D341Med (cell line): ENCODE measurements at regions not wholly inside any gene's neighbourhood (a gene's known extent, or its start where the extent isn't known, plus 50 kb on each side); places are given as distances from the start of the nearest gene placed in this dataset.
"Not testable (repeated sequence)": the region's sequence is repeated elsewhere in the genome, so short reads cannot be mapped to it uniquely, and the experiment has no call there.

Experiments used
- DNase-seq: peaks from one replicate; pipeline ENCODE4 v3.0.0; 2012; ENCODE audit warnings: low spot score

DNA sequence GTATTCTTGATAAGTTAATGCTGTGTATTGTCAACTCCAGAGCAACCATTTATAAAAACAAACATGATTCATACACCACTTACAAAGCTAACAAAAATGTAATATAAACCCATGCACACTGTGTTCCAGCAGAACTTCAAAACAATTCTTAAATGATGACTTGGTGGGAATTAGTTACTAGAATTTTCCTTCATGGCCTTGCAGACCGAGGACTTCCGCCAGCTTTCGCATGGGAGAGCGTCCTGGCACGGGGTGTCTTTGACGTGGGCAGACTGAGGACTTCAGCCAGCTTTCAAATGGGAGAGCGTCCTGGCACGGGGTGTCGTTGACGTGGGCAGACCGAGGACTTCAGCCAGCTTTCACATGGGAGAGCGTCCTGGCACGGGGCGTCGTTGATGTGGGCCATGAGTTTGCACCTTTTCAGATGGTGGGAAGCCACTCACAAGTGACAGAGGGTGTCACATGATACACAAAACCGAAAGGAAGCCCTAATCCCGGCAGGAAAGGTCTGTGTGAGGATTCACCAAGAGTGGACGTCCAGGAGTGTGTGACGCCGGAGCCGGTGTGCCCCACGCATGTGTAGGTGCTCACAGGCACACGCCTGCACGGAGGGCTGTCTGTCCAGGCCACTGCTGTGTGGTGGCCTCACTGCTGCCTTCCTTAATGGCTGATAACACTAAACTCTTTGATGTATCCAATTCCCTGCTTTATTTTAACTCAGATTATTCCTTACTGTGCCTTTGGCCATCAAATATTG lies 211.3 kb upstream of the IRX4 start:
- no peak for DNase-seq

GRCh38 chr5:2091921-2092320 lies 209.2 kb upstream of the IRX4 start:
- DNase-seq: no peak

DNA sequence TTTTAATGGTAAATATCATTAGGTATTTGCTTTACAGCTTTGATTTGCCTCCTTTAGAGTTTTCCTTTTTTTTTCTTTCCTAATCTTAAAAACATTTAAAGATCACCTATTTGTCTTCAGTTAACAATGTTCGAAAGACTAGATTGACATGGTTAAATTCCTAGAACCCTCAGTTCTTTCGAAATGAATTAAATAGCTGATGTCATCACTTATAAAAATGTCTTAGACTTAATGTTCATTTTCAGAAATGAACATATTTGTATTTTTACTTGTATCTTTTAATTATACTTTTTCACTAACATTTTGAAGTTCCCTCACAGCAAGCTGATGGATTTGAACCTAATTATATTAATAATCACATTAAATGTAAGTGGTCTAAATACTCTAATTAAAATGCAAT lies 205.3 kb upstream of the IRX4 start:
- no peak for DNase-seq

DNA sequence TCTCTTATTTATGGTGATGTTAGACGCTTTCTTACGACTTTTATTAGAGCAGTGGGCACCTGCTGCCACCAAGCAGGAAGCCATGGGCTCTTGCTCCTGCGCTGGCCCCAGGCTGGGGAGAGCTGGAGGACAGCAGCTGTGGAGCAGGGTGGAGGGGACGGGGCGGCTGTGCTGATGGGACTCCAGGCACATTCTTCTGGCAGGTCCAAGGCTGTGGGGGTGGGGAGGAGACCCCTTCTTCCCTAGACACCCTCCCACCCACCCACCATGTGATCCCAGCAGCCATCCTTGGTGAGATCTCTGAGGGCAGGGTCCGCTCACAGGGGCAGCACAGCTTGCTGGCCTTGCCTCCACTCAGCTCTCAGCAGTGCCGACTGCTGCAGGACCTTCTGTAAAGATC lies 192.6 kb upstream of the IRX4 start:
- no peak for DNase-seq

DNA sequence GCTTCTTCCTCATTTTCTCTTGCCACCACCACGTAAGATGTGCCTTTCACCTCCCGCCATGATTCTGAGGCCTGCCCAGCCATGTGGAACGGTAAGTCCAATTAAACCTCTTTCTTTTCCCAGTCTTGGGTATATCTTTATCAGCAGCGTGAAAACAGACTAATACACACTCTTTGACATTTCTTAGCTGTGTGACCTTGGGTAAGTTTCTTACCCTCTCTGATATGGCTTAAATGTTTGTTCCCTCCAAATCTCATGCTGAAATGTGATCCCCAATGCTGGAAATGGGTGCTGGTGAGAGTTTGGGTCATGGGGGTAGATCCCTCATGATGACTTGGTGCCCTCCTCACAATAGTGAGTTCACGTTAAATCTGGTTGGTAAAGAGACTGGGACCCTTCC lies 188.8 kb upstream of the IRX4 start:
- DNase-seq: no peak

DNA sequence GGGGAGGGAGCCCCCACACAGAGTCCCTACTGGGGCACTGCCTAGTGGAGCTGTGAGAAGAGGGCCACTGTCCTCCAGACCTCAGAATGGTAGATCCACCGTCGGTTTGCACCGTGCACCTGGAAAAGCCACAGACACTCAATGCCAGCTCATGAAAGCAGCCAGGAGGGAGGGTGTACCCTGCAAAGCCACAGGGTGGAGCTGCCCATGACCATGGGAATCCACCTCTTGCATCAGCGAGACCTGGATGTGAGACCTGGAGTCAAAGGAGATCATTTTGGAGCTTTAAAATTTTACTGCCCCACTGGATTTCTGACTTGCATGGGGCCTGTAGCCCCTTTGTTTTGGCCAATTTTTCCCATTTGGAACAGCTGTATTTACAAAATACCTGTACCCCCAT lies 188.1 kb upstream of the IRX4 start:
- DNase-seq: not testable (repeated sequence)

DNA sequence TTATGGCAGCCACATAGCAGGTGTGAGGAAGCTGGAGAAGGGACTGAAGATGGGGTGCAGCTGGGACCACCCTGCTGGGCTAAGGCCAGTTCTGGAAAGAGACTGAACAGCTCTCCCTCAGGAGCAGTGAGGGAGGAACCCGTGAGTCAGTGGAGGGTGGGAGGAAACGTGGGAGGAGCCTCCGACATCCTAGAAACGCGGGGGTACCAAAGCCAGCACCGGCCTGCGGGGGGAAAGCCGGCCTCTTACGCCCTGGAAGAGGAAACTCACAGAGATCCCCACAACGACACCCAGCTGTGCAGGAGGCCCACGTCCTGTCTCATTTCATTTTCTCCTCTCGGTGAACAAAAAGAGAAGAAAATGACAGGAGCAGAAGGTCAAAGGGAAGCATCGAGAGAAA lies 185.8 kb upstream of the IRX4 start:
- no peak for DNase-seq

GRCh38 chr5:2066373-2066772 lies 183.6 kb upstream of the IRX4 start:
- DNase-seq: no peak

DNA sequence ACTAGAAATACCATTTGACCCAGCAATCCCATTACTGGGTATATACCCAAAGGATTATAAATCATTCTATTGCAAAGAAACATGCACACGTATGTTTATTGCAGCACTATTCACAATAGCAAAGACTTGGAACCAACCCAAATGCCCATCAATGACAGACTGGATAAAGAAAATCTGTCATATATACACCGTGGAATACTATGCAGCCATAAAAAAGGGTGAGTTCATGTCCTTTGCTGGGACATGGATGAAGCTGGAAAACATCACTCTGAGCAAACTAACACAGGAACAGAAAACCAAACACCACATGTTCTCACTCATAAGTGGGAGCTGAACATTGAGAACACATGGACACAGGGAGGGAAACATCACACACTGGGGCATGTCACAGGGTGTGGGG lies 180.7 kb upstream of the IRX4 start:
- not testable (repeated sequence) for DNase-seq

DNA sequence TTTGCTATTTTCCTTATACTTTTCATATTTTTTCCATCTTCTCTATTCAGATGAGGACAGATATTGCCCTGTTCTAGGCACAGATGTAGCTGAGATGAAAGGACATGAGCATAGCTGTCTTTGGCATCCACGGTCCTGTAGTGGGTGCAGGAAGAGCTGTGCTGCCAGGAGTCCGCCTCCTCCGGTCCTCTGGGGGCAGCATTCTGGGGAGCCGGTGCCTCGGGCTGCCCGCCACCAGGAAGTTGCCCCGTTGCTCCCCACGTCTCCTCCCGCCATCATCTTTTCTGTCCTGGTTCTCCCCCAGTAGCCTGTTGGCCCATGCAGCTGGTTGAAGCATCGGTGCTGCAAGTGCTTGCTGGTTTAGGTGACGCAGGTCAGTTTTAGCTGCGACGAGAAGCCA lies 170.0 kb upstream of the IRX4 start:
- no peak for DNase-seq

GRCh38 chr5:2049876-2050275 lies 167.2 kb upstream of the IRX4 start:
- DNase-seq: no peak

- DNase-seq: no peak
These were observed 165.9 kb upstream of the IRX4 start for GRCh38 chr5:2048664-2049063.

GRCh38 chr5:2047341-2047927 lies 164.7 kb upstream of the IRX4 start:
- DNase-seq: no peak

GRCh38 chr5:2044041-2044440 lies 161.3 kb upstream of the IRX4 start:
- DNase-seq: no peak

DNA sequence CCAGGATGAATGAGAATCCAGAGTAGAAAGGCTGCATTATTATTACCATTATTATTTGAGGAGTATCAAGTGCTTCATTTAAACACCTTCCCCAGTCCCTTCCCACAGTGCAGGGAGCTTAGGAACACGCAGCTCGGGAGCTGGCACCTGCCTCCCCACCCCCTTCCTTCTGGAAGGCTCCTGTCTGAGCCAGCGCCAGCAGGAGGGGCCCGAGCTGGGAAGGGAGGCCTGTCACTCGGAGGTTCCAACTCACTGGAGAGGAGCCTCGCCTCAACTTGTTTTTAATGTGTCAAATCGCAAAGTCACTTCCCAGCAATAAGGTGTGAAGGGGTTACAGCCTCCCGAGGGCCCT lies 156.4 kb upstream of the IRX4 start:
- DNase-seq: no peak

- DNase-seq: peak; percentile 86
These were observed 155.8 kb upstream of the IRX4 start for GRCh38 chr5:2038321-2039179.

- no peak for DNase-seq
These were observed 154.2 kb upstream of the IRX4 start for GRCh38 chr5:2036885-2037284.

GRCh38 chr5:2032432-2032831 lies 149.7 kb upstream of the IRX4 start:
- no peak for DNase-seq

- DNase-seq: no peak
These were observed 148.9 kb upstream of the IRX4 start for GRCh38 chr5:2031581-2031980.

DNA sequence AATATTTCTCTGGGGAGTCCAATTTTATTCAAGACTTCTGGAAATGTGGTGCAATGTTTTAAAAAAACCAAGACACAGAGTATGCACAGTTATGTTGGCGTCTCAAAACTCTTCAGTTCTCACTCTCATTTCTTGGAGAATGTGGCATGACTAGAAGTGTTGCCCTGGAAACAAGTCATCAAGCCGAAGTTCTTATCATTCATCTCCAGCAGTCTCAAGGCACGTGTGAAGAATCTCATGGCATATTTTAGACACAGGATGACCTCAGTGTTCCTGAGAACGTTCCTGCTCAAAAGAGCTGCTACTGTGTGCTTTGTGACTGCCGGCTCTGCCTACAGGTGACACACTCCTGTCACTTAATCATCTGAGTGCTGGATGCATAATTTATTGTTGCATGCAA lies 147.4 kb upstream of the IRX4 start:
- DNase-seq: no peak

DNA sequence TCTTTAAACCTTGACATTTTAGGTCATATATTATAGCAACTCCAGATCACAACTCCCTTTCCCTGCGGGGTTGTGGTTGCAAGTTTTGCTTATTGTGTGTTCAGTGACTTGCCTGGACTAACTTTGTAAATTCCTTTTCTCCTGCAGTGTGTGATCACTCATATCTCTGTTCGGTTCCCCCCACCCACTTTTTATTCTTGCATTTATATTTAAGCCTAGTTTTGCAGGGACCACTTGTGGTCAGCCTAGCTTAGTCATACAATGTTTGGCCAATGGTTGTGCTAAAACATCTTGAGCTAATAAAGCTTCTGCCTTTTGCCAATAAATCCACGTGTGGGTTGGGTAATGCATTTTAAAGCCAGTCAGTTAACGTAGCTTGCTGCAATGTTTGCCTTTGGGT lies 146.5 kb upstream of the IRX4 start:
- no peak for DNase-seq

GRCh38 chr5:2027790-2028189 lies 145.1 kb upstream of the IRX4 start:
- no peak for DNase-seq

GRCh38 chr5:2024986-2025721 lies 142.4 kb upstream of the IRX4 start:
- DNase-seq: no peak
